HG03469 (cell line): ENCODE measurements at regions not wholly inside any gene's neighbourhood (a gene's known extent, or its start where the extent isn't known, plus 50 kb on each side); places are given as distances from the start of the nearest gene placed in this dataset.
"Not testable (repeated sequence)": the region's sequence is repeated elsewhere in the genome, so short reads cannot be mapped to it uniquely, and the experiment has no call there.

Source experiments
- ATAC-seq: cut with Tn5 transposase; IDR thresholded peaks from one replicate; pipeline ENCODE4 v1.9.1; 2021; ENCODE audit warnings: mild to moderate bottlenecking, moderate library complexity, moderate number of reproducible peaks; ENCODE audit not compliant: unreplicated experiment

DNA sequence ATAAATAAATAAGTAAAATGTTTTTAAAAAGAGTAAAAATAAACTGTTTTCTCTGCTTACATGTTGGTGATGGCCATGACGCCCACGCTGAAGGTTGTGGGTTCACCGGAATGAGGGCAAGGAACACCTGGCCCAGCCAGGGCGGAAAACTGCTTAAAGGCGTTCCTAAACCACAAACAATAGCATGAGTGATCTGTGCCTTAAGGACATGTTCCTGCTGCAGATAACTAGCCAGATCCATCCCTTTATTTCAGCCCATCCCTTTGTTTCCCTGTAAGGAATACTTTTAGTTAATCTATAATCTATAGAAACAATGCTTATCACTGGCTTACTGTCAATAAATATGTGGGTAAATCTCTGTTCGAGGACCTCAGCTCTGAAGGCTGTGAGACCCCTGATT is 63.3 kb upstream of the CEP78 start:
- ATAC-seq: not testable (repeated sequence)

DNA sequence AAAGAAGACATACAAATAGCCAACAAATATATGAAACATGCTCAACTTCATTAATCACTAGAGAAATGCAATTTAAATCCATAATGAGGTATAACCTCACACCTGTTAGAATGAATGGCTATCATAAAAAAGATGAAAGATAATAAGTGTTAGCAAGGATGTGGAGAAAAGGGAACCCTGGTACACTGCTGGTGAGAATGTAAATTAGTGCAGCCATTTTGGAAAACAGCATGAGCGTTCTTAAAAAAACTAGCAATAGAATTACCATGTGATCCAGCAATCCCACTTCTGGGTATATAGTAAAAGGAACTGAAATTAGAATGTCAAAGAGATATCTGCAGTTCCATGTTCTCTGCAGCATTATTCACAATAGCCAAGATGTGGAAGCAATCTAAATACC is 64.2 kb upstream of the CEP78 start:
- no peak for ATAC-seq

DNA sequence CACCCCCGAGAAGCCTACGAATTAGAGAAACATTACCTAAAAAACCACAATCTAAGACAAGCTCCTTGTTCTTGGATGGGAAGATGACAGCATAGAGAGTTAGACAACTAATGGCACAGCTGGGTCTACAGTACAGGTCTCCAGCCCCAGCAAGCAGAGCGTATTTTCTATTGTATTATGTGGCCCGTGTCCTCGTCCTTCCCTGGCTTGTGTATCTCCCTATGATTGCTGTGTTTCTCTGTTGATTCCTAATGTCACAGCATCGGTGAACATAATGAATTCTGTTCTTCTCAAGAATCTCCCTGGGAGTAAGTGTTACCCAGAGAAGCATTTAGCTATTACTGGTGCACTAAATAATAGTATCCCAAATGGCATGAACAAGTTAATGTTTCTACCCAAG is 66.8 kb upstream of the CEP78 start:
- no peak for ATAC-seq

- ATAC-seq: no peak
These were observed 68.5 kb upstream of the CEP78 start for GRCh38 chr9:78167356-78167755.

GRCh38 chr9:78163834-78164233 is 72.0 kb upstream of the CEP78 start:
- ATAC-seq: no peak

GRCh38 chr9:78158286-78158685 is 77.6 kb upstream of the CEP78 start:
- no peak for ATAC-seq

- ATAC-seq: no peak
These were observed 84.9 kb upstream of the CEP78 start for GRCh38 chr9:78150983-78151356.

DNA sequence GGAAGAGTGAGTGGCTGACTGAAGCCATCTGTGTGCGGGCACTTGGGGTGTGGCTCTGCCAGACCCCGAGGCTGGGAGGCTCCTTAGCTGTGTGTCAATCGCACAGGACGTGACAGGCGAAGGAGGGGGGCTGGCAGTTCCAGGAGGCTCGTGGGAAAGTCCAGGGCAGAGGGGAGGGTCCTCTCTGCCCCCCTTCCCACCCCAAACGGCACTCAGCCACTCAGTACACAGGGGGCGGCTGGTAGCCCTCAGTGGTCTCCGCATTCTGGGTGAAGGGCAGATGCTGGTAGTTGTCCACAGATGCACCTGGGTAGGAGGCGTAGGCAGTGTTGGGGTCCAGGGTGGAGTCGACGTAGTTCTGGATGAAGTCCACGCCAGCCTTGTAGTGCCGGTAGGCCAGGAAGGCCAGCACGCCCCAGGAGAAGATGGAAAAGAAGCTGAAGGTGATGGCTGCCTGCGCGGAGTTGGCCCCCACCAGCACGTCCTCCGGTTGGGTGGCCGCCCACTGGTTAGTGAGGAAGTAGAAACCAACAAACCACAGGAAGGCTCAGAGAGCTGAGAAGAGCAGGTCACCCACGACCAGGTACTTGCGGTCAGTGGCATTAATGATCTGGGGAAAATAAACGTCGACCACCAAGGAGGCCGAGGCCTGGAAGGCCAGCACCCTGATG is 85.4 kb upstream of the CEP78 start:
- ATAC-seq: no peak

DNA sequence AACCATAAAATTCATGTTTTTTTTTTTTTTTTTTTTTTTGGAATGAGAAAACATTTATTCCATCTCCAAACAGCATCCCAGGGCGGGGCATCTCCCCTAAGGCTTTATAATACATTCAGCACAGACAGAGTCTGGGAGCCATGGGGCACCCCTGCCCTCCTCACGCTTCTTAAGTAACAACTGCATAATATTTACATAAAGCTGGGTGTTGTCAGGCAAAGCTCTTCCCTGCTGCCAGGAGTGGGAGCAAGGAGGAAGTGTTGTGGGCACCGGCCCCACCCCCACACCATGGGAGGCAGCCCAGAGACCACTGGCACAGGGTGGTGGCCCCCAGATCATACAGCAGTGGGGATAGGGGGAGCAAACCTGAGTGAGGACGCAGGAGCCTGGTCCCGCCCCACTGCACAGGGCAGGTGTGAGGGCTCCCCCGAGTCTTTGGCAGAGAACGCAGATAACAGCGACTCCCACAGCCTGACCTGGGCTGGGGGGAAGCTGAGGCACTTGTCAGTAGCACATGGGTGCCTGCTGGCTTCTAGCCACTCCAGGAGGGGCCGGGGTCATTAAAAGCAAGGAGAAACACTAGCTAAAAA is 86.1 kb upstream of the CEP78 start:
- no peak for ATAC-seq

- no peak for ATAC-seq
These were observed 89.6 kb upstream of the CEP78 start for GRCh38 chr9:78146241-78146640.

- ATAC-seq: peak; percentile 81
These were observed 91.1 kb upstream of the CEP78 start for GRCh38 chr9:78144663-78145377.

DNA sequence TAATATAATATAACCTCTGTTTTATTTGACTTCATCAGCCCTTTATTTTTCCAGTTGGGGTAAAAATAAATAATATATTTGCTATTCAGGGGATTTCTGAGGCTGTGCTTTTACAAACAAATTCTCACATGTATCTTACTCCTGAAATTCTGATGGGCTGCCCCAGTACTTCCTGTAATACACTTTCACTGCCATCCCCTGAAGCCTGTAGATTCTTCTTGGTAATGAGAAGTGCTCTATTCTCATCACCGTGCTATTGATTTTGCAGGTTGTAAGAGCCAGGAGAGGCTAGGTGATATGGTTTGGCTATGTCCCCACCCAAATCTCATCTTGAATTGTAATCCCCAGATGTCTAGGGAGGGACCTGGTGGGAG is 91.9 kb upstream of the CEP78 start:
- no peak for ATAC-seq

DNA sequence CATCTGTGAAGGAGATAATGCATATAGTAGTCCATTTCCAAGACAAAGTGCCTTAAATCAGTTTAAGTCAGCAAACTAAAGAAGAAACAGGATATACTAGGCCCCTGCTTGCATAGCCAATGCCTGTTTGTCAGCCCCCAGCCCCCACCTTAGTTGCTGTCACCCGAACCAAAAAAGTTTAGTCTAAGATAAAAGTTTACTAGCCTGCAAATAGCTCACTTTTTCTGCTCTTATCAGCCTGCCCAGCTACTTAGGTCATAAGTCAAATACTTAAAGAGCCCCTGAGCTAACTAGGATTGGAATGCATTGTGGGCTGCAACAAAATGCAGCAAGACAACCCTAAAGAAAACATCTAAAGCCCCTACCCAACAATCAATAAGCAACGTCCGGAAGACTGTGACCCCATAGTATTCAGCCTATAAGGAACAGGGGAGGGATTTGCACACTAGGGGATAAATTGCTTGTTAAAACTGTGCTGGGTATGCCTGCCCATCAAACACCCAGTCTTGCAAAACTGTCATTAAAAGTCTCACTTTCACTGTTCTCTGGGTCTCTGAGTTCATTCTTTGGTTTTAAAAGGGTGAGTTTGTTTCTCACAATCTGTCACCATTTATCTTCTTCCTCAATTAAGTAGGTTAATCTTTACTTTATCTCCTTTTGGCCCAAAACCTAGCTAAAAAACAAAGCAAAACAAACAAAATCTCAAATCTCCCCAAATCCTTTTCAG is 92.4 kb upstream of the CEP78 start:
- no peak for ATAC-seq

- ATAC-seq: not testable (repeated sequence)
These were observed 93.6 kb upstream of the CEP78 start for GRCh38 chr9:78142264-78142663.

- peak; percentile 60 for ATAC-seq
These were observed 102.1 kb upstream of the CEP78 start for GRCh38 chr9:78133751-78134150.

DNA sequence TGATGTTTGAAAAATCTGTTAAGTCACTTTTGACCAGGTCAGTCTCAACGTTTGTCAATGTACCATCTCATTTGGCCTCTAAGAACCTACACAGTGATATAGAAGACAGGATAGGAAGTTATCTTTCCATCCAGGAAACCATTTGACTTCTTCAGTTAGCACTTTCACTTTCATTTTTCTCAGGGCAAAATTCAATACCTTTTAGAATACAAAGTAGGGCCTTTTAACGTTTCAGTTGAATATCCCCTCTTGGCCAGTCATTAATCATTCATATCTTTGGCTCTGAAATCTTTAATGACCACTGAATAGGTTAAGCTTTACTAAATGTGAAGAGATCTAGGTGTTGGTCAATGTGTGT is 101.1 kb upstream of the GNAQ start:
- ATAC-seq: no peak

DNA sequence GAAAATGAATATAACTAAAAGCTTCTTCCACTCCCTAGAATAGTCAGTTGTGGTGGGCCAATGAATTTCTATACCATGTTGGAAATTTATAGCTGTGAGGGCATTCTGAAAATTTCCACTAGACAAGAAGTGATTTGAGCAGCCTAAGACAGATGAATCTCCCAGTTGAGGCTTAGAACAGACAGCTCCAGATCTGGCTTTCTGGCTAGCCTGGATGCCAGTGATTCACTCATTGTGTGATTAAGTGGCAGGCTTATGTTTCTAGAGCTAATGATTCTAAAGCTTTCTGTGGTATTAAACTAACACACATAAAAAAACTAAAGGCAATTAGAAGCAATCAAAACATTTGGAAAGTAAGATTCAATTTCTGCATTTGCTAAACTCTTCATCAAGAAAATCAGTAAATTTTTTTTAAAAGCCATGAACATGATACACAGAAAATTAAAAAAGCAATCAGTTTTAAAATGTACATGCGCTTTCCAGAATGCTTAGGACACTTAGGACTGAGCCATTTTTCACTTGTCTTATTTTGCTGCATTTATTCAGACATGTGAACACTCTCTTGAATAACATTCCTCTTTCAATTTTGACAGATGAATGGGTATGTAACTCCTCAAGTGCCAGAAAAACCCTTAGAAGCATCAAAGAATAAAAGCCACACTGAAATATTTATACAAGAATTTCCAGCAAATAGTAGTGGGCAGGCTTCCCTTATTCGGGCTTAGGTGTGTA is 100.5 kb upstream of the GNAQ start:
- ATAC-seq: no peak

- no peak for ATAC-seq
These were observed 99.2 kb upstream of the GNAQ start for GRCh38 chr9:78130853-78131252.

DNA sequence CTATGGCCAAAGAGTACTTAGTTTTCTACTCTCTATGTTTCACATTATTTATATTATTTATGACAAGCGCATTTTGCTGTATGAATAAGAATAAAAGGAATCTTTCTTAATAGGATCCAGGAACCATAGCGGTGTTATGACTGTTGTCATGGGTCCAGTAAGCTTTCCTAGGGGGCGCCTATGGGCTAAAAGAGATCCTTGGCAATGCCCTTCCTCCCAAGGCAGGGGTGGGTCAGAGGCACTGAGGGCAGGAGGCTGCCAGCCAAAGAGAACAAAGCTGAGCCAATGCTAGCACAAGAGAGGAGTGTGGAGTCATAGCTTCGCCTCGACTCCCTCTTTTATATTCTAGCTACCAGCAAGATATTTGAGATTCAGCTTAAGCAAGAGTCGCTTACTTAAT is 98.4 kb upstream of the GNAQ start:
- no peak for ATAC-seq

GRCh38 chr9:78127279-78128225 is 95.9 kb upstream of the GNAQ start:
- no peak for ATAC-seq
